ENCODE measurements at regions not wholly inside any gene's neighbourhood (a gene's known extent, or its start where the extent isn't known, plus 50 kb on each side); places are given as distances from the start of the nearest gene placed in this dataset.

GRCh38 chr6:40832691-40833090, 206.3 kb downstream of the UNC5CL start:
- no peak for DNase-seq (ENCODE audit: low spot score)

DNA sequence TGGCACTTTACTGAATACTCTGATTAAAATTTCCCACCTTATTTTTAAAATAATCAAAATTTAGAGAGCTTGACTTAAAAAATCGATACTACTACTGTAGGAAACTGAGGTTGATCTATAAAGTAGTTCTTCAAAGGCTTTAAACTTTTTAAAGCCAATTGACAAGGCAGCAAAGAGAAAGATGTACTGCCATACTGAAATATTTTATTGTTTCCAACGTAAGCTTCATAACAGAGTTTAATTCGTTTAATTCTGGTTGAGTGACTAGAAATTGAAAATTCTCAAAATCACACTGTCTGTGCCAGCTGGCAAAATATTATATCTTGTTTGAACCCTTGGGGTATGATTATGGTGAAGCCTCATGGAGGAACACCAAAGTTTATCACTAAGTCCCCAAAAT, 207.6 kb downstream of the UNC5CL start:
- DNase-seq (ENCODE audit: low spot score), result no peak

DNA sequence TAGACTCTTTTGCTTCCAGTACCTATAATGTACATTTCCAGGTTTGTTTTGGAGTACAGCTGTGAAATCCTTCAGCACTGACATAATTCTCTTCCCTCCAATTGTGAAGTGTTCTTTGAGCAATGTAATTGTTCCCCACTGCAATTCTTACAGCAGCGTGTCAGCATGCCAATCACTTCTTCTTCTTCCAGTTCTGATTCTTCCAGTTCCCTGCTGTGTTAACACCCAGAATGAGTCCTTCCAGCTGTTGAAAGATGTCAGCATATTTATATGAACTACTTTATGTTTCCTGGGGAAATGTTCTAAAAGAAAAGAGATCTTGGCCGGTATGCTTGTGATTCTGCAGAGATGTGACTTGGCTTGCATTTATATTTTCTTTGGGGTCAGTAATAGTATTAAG, 213.9 kb downstream of the UNC5CL start:
- DNase-seq (ENCODE audit: low spot score), result no peak

GRCh38 chr6:40823917-40824891, 214.8 kb downstream of the UNC5CL start:
- peak; percentile 66 for DNase-seq (ENCODE audit: low spot score)

- no peak for DNase-seq (ENCODE audit: low spot score)
Measured at GRCh38 chr6:40822619-40823018, 216.4 kb downstream of the UNC5CL start.

DNA sequence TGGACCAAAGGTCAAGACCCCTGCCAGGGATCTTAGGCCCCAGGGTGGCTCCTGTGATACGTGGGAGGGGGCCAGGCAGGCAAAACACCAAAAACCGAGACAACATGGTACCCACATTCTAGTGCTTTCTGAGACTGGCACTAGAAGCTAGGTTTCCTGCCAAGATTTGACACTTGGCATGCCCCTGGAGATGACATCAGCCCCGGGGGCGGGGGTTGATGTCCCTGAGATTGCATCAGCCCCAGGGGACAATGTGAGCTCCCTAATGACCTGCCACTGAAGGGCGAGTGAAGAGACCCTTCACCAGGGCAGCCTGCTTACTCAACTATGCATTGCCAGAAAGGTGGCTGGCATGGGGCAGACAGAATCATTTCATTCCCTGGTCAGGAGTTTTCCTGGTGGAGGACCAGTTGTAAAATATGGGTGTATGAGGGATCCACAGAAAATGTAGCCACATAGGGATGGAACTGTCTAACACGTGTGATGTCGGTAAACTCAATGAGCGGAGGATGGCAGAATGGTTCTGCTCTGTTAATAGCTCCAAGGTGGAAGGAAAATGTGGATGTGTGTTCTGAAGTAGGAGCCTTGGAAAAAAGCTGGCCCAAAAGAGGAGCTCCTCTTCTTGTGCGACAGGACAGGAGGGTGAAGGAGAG, 219.7 kb downstream of the UNC5CL start:
- DNase-seq (ENCODE audit: low spot score), result no peak

- no peak for DNase-seq (ENCODE audit: low spot score)
Measured at GRCh38 chr6:40817369-40817768, 221.7 kb downstream of the UNC5CL start.

DNA sequence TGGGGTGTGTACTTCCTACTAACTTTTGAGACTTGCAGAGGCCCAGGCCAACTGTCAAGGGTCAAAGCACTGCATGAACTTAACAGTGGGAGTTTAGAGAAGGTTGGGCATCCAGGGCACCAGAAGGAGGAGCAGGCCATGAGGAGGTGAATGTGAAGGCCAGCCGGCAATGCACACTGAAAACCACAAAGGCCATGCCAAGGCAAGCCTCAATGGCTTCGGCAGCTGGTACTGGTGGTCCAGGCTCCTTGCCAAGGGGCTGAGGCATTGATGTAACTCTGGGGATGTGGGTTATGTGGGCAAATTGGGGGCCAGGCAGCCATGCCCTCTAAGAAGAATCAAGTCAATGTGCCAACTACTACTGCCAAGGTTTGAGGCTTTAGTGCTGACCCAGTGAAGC, 222.4 kb downstream of the UNC5CL start:
- DNase-seq (ENCODE audit: low spot score), result no peak

- no peak for DNase-seq (ENCODE audit: low spot score)
Measured at GRCh38 chr6:40815731-40816130, 223.3 kb downstream of the UNC5CL start.

DNA sequence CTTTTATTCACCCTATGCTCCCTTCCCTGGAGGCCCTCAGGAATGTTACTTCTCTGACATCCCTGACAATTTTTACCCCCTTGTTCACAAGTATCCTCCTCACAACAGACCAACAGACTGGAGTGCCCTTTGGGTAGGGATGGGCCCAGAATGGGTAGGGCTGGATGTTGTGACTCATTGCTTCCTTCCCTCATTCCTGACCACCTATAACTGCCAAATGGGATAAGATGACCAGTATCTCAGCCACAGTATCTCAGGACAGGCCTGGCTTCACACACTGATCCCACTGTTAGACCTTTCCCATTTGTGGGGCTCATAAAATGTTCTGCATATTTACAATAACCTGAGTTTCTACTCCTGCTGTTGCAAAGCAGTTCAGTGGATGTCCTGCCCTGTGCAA, 223.0 kb upstream of the LRFN2 start:
- DNase-seq (ENCODE audit: low spot score), result peak; percentile 47

DNA sequence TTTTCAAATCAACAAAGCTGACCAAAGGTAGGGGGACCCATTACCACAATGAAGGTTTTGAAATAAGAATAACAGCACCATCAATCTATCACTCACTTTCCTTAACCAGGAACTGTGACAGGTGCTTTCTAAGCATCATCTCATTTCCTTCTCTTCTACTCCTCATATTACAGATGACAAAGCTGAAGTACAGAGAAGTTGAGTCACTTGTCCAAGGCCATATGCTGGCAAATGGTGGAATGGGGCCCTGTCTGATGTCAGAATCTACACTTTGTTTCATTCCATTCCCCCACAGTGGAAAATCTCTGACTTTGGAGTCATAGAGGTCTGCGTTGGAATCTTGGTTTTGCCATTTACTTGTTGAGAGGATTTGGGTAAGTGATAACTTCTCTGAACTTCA, 222.5 kb upstream of the LRFN2 start:
- DNase-seq (ENCODE audit: low spot score), result peak; percentile 48

DNA sequence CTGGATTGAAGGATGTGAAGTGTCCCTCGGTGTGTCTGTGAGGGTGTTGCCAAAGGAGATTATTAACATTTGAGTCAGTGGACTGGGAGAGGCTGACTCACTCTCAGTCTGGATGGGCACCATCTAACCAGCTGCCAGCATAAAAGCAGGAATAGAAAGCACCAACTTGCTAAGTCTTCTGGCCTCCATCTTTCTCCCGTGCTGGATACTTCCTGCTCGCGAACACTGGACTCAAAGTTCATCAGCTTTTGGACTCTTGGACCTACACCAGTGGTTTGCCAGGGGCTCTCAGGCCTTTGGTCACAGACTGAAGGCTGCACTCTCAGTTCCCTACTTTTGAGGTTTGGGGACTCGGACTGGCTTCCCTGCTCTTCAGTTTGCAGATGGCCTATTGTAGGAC, 220.3 kb upstream of the LRFN2 start:
- DNase-seq (ENCODE audit: low spot score), result peak; percentile 88

- peak; percentile 33 for DNase-seq (ENCODE audit: low spot score)
Measured at GRCh38 chr6:40806256-40806864, 219.2 kb upstream of the LRFN2 start.

- no peak for DNase-seq (ENCODE audit: low spot score)
Measured at GRCh38 chr6:40805336-40805735, 218.2 kb upstream of the LRFN2 start.

DNA sequence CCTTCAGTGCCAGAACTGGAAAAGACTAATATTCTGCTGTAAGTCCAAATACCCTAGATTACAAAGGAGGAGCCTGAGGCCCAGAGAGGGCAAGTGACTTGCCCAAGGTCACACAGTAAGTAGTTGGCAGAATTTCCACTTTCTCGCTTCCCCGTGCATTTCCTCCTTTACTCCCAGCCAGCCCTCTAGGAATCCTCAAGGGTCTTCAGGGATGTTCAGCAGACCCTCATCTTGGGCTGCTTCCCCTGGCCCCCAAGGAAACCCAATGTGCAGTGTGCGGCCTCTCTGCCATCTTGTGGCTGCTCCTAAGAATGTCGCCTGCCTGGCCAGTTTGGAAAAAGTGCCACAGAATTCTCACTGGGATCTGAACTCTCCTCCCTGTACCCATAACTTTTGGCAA, 217.7 kb upstream of the LRFN2 start:
- no peak for DNase-seq (ENCODE audit: low spot score)

- no peak for DNase-seq (ENCODE audit: low spot score)
Measured at GRCh38 chr6:40803897-40804702, 216.9 kb upstream of the LRFN2 start.

DNA sequence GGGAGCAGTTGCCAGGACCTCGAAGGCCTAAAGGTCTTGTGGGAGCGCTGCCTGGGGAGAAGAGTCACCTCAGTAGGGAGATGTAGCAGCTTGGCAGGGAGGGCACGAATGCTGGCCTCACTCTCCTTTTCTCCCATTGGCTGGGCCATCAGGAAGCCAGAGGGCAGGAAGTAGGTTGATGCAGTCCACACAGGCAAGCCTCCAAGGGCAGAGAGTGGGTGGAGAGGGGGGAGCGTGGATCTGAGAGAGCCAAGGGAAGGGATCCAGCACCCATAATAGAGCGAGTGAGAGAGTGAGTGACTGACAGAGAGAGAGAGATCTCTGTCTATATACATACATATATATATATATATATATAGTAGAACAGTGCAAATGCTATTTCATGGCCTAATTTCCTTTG, 215.3 kb upstream of the LRFN2 start:
- no peak for DNase-seq (ENCODE audit: low spot score)

GRCh38 chr6:40799296-40800140, 212.4 kb upstream of the LRFN2 start:
- DNase-seq (ENCODE audit: low spot score), result no peak

DNA sequence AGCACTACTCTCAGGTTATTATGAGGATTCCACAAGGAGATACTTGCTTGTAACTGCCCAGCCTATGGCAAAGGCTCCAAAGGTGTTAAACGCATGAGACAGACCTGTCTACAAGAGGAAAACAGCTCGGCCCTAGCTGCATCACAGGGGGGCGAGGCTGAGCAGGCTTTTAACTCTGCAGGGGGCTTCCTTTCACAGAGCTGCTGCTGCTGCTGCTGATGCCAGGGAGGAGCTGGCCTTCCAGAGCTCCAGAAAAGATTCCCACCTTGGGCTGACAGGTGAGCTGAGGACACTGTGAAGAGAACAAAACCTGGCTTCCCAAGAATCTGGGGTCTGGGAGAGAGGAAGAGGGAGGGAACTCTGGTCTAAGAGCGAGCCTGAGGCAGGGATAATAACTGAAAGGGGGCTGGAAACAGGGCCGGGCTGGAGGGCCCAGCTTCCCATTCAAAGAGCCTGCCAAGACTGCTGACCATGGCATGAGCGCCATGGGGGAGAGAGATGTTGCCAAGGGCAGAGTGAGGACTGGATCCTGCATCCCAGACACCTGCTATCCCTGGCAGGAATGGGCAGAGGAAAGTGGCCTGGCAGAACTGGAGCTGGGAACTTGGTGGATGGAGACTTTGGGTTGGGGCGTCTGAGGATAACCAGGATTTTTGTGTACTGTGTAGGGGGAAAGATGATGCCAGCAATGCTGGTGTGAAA, 211.1 kb upstream of the LRFN2 start:
- no peak for DNase-seq (ENCODE audit: low spot score)
